Endodermal cell (in vitro differentiated cells): ENCODE measurements at regions not wholly inside any gene's neighbourhood (a gene's known extent, or its start where the extent isn't known, plus 50 kb on each side); places are given as distances from the start of the nearest gene placed in this dataset.

ENCODE experiments used
- DNase-seq: peaks from one replicate; pipeline ENCODE4 v3.0.0-alpha.2; 2017
- H3K27ac ChIP-seq: 2 replicates; pipeline ENCODE4 v1.5.1; 2013; ENCODE audit warnings: mild to moderate bottlenecking, low read depth, low read length, moderate library complexity
- H3K27me3 ChIP-seq: 2 replicates; pipeline ENCODE4 v1.6.1; 2013; ENCODE audit warnings: mild to moderate bottlenecking, low read length, moderate library complexity; ENCODE audit not compliant: insufficient read depth, control insufficient read depth, poor library complexity, severe bottlenecking
- H3K36me3 ChIP-seq: 2 replicates; pipeline ENCODE4 v1.7.0; 2013; ENCODE audit warnings: mild to moderate bottlenecking, low read length, moderate library complexity; ENCODE audit not compliant: control insufficient read depth, insufficient read depth
- H3K4me1 ChIP-seq: one replicate; pipeline ENCODE4 v1.7.0; 2013; ENCODE audit warnings: low read length; ENCODE audit not compliant: control insufficient read depth, insufficient read depth
- H3K4me3 ChIP-seq: 2 replicates; pipeline ENCODE4 v1.5.1; 2013; ENCODE audit warnings: mild to moderate bottlenecking, low read length, moderate library complexity
- H3K9ac ChIP-seq: 2 replicates; pipeline ENCODE4 v1.6.1; 2013; ENCODE audit warnings: mild to moderate bottlenecking, low read length, moderate library complexity; ENCODE audit not compliant: poor library complexity, severe bottlenecking; ENCODE audit errors: extremely low read depth
- H3K9me3 ChIP-seq: 2 replicates; pipeline ENCODE4 v1.6.1; 2013; ENCODE audit warnings: mild to moderate bottlenecking, low read length, moderate library complexity; ENCODE audit not compliant: control insufficient read depth
- H3K27ac Mint-ChIP-seq: 2 replicates; pipeline ENCODE4 v1.8.0; 2020; ENCODE audit warnings: mixed read lengths
- H3K27me3 Mint-ChIP-seq: 2 replicates; pipeline ENCODE4 v1.8.0; 2021; ENCODE audit warnings: mild to moderate bottlenecking, mixed read lengths; ENCODE audit not compliant: insufficient read depth
- H3K36me3 Mint-ChIP-seq: 2 replicates; pipeline ENCODE4 v1.8.0; 2020; ENCODE audit warnings: low read depth, mixed read lengths
- H3K4me1 Mint-ChIP-seq: 2 replicates; pipeline ENCODE4 v1.8.0; 2020; ENCODE audit warnings: mixed read lengths
- H3K4me3 Mint-ChIP-seq: 2 replicates; pipeline ENCODE4 v1.8.0; 2020; ENCODE audit warnings: mild to moderate bottlenecking, moderate library complexity, mixed read lengths
- H3K9me3 Mint-ChIP-seq: 2 replicates; pipeline ENCODE4 v1.8.0; 2020; ENCODE audit warnings: mild to moderate bottlenecking, mixed read lengths
- WGBS, 2 experiments: methylation state at CpG; one replicate each; pipeline versions ENCODE4 v1.1.5 to v1.1.7; 2013; ENCODE audit warnings: missing lambda C conversion rate in 2 of 2, mixed read lengths in 1 of 2; ENCODE audit not compliant: insufficient coverage in 1 of 2, insufficient read length in 1 of 2; 5-methylcytosine and 5-hydroxymethylcytosine counted together
- TF ChIP-seq, protein P1 (sequence below): fragments of 200-600 bp; sonication (generic); conservative IDR thresholded peaks from 2 replicates; pipeline ENCODE4 v1.5.0; 2021; ENCODE audit warnings: antibody characterized with exemption, mild to moderate bottlenecking

DNA sequence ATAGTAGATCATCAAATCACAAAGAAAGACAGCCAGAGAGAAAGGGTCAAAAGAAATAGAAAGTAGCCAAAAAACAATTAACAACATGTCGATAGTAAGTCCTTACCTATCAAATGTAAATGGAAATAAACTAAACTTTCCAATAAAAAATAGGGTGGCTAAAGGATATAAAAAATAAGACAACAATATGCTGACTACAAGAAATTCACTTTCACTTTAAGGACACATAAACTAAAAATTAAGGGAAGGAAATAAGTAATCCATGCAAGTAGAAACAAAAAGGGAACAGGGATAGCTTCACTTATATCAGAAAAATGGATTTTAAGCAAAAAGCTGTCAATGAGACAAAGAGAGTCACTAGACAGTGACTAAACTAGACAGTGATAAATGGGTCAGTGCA, 903.9 kb upstream of the ZEB2 start:
- H3K9me3 Mint-ChIP-seq: no peaks in the 10 kb centered on the region
- no peaks in the 10 kb centered on the region for H3K27me3 Mint-ChIP-seq
- WGBS, 2 experiments: no CpG with 5 or more reads among the region's 1 CpG
- H3K4me3 Mint-ChIP-seq: no peak overlapping the region
- no peaks in the 10 kb centered on the region for H3K36me3 Mint-ChIP-seq
- H3K4me1 ChIP-seq: no peaks in the 10 kb centered on the region
- no peaks in the 10 kb centered on the region for H3K36me3 ChIP-seq
- no peak overlapping the region for H3K4me3 ChIP-seq
- no peak for DNase-seq
- H3K27me3 ChIP-seq: no peaks in the 10 kb centered on the region
- TF ChIP-seq, protein P1, sequence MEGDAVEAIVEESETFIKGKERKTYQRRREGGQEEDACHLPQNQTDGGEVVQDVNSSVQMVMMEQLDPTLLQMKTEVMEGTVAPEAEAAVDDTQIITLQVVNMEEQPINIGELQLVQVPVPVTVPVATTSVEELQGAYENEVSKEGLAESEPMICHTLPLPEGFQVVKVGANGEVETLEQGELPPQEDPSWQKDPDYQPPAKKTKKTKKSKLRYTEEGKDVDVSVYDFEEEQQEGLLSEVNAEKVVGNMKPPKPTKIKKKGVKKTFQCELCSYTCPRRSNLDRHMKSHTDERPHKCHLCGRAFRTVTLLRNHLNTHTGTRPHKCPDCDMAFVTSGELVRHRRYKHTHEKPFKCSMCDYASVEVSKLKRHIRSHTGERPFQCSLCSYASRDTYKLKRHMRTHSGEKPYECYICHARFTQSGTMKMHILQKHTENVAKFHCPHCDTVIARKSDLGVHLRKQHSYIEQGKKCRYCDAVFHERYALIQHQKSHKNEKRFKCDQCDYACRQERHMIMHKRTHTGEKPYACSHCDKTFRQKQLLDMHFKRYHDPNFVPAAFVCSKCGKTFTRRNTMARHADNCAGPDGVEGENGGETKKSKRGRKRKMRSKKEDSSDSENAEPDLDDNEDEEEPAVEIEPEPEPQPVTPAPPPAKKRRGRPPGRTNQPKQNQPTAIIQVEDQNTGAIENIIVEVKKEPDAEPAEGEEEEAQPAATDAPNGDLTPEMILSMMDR: no peak
- no peak overlapping the region for H3K9ac ChIP-seq
- no peak overlapping the region for H3K27ac ChIP-seq
- H3K27ac Mint-ChIP-seq: no peak overlapping the region
- peaks cover 21% of the 10 kb centered on the region for H3K9me3 ChIP-seq
- H3K4me1 Mint-ChIP-seq: no peaks in the 10 kb centered on the region

DNA sequence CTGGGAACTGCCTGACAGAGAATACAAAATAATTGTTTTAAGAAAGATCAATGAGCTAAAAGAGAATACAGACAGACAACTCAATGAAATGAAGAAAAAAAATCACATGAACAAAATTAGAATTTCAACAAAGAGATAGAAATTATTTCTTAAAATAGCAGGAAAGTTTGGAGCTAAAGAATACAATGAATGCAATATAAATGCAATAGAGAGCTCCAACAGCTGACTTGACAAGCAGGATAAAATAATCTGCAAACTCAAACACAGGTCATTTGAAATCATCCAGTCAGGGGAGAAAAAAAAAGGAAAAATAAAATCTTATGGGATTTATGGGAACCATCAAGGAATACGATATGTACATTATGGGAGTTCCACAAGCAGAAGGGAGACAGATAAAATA, 902.7 kb upstream of the ZEB2 start:
- WGBS, 2 experiments: 88 to 100% methylated on average over 1 of the region's 1 CpG
- no peaks in the 10 kb centered on the region for H3K4me1 Mint-ChIP-seq
- Histone ChIP-seq H3K4me3 (no peak overlapping the region), H3K4me1 (no peaks in the 10 kb centered on the region), H3K27me3 (no peaks in the 10 kb centered on the region), H3K9me3 (peaks cover 21% of the 10 kb centered on the region), H3K36me3 (no peaks in the 10 kb centered on the region), H3K9ac (no peak overlapping the region), H3K27ac (no peak overlapping the region)
- H3K9me3 Mint-ChIP-seq: no peaks in the 10 kb centered on the region
- H3K36me3 Mint-ChIP-seq: no peaks in the 10 kb centered on the region
- DNase-seq: no peak
- no peaks in the 10 kb centered on the region for H3K27me3 Mint-ChIP-seq
- H3K4me3 Mint-ChIP-seq: no peak overlapping the region
- H3K27ac Mint-ChIP-seq: no peak overlapping the region
- TF ChIP-seq, protein P1: no peak

DNA sequence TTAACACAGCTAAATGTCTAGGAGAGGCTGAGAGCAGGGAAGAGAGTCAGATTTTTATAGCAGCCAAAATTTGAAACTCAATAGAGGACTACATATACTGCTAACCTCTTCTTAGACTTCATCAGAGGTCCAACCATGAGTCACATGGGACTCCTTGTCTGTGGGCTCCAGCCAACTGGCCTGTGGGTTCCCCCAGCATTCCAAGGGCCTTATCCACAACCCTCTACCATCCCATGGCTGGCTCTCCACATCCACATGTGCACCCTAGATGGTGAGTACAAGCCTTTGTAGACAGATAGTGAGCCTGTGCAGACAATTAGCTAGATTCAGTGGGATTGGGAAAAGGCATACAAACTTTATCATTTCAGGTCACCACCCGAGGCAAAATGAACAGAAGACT, 901.9 kb upstream of the ZEB2 start:
- Histone ChIP-seq H3K27ac (no peak overlapping the region), H3K4me1 (no peaks in the 10 kb centered on the region), H3K9ac (no peak overlapping the region), H3K9me3 (peaks cover 21% of the 10 kb centered on the region), H3K36me3 (no peaks in the 10 kb centered on the region), H3K27me3 (no peaks in the 10 kb centered on the region), H3K4me3 (no peak overlapping the region)
- no peak for DNase-seq
- 96 to 100% methylated on average over 1 of the region's 1 CpG for WGBS, 2 experiments
- H3K27ac Mint-ChIP-seq: no peak overlapping the region
- H3K27me3 Mint-ChIP-seq: no peaks in the 10 kb centered on the region
- TF ChIP-seq, protein P1: no peak
- no peaks in the 10 kb centered on the region for H3K9me3 Mint-ChIP-seq
- no peak overlapping the region for H3K4me3 Mint-ChIP-seq
- H3K36me3 Mint-ChIP-seq: no peaks in the 10 kb centered on the region
- H3K4me1 Mint-ChIP-seq: no peaks in the 10 kb centered on the region
